Hepatocyte (in vitro differentiated cells): ENCODE measurements at regions not wholly inside any gene's neighbourhood (a gene's known extent, or its start where the extent isn't known, plus 50 kb on each side); places are given as distances from the start of the nearest gene placed in this dataset.
A peak's percentile ranks its signal among the peaks of the same experiment; 100 is the strongest.

Source experiments
- DNase-seq: peaks from one replicate; pipeline ENCODE4 v3.0.0-alpha.2; 2016; ENCODE audit warnings: low spot score
- H2AFZ ChIP-seq: fragments of 200-600 bp; sonication (generic); 2 replicates; pipeline ENCODE4 v1.6.0; 2016; ENCODE audit warnings: antibody characterized with exemption, mild to moderate bottlenecking
- H3K27ac ChIP-seq: fragments of 200-600 bp; sonication (generic); 2 replicates; pipeline ENCODE4 v1.5.1; 2016; ENCODE audit warnings: mild to moderate bottlenecking
- H3K27me3 ChIP-seq: fragments of 200-600 bp; sonication (generic); 2 replicates; pipeline ENCODE4 v1.6.1; 2016
- H3K36me3 ChIP-seq: fragments of 200-600 bp; sonication (generic); replicated peaks from 2 replicates; pipeline ENCODE4 v1.5.1; 2016; ENCODE audit warnings: low read depth; ENCODE audit not compliant: insufficient read depth
- H3K4me1 ChIP-seq: fragments of 200-600 bp; sonication (generic); 2 replicates; pipeline ENCODE4 v1.5.1; 2016; ENCODE audit warnings: mild to moderate bottlenecking, moderate library complexity; ENCODE audit not compliant: insufficient read depth
- H3K4me2 ChIP-seq: fragments of 200-600 bp; sonication (generic); 2 replicates; pipeline ENCODE4 v1.6.0; 2016
- H3K4me3 ChIP-seq: fragments of 200-600 bp; sonication (generic); 2 replicates; pipeline ENCODE4 v1.5.1; 2016; ENCODE audit warnings: mild to moderate bottlenecking
- H3K79me2 ChIP-seq: fragments of 200-600 bp; sonication (generic); 2 replicates; pipeline ENCODE4 v1.6.0; 2017; ENCODE audit warnings: mild to moderate bottlenecking
- H3K9me2 ChIP-seq: fragments of 200-600 bp; sonication (generic); replicated peaks from 2 replicates; pipeline ENCODE4 v1.6.0; 2017; ENCODE audit warnings: mild to moderate bottlenecking; ENCODE audit not compliant: insufficient read depth
- H3K9me3 ChIP-seq: fragments of 200-600 bp; sonication (generic); 2 replicates; pipeline ENCODE4 v1.5.1; 2016; ENCODE audit warnings: low read depth, mild to moderate bottlenecking
- H4K20me1 ChIP-seq: fragments of 200-600 bp; sonication (generic); 2 replicates; pipeline ENCODE4 v1.6.0; 2016; ENCODE audit warnings: mild to moderate bottlenecking; ENCODE audit not compliant: insufficient read depth, poor library complexity, severe bottlenecking
- EZH2 ChIP-seq: fragments of 200-600 bp; sonication (generic); IDR thresholded peaks from 2 replicates; pipeline ENCODE4 v1.6.1; 2016; ENCODE audit warnings: antibody characterized with exemption, mild to moderate bottlenecking, borderline replicate concordance
- EZH2phosphoT487 ChIP-seq: fragments of 200-600 bp; sonication (generic); IDR thresholded peaks from one replicate; pipeline ENCODE4 v1.6.1; 2018; ENCODE audit warnings: antibody characterized with exemption, mild to moderate bottlenecking, low read depth, moderate library complexity; ENCODE audit not compliant: unreplicated experiment, severe bottlenecking
- WGBS: methylation state at CpG from one replicate; pipeline ENCODE4 v1.1.6; 2016; ENCODE audit warnings: low lambda C conversion rate; ENCODE audit errors: missing lambda C conversion rate; 5-methylcytosine and 5-hydroxymethylcytosine counted together
- TF ChIP-seq, protein P1 (sequence below): fragments of 200-600 bp; sonication (generic); IDR thresholded peaks from 2 replicates; pipeline ENCODE4 v1.5.1; 2016; ENCODE audit warnings: antibody characterized with exemption, mild to moderate bottlenecking; ENCODE audit not compliant: poor library complexity

DNA sequence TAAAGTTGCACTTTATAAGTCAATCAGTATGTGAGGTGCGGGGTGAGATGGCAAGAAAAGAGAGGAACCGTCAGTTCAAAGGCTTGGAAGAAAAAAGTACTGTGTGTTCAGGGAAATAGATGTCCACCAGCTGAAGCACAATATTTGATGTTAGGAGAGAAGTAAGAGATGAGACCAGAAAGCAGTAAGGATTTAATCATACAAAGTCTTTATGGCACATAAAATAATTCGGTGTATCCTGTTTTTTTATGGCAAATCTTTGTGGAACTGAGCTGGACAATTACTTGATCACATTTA lies 197.2 kb downstream of the FAXC start:
- H2AFZ ChIP-seq, result no peak overlapping the region
- no peaks in the 10 kb centered on the region for H3K4me1 ChIP-seq
- no peaks in the 10 kb centered on the region for H4K20me1 ChIP-seq
- 11% methylated on average over 3 of the region's 3 CpGs for WGBS
- H3K9me3 ChIP-seq, result no peaks in the 10 kb centered on the region
- no peaks in the 10 kb centered on the region for H3K27me3 ChIP-seq
- DNase-seq, result no peak
- no peak overlapping the region for H3K4me3 ChIP-seq
- no peak overlapping the region for H3K4me2 ChIP-seq
- H3K79me2 ChIP-seq, result no peaks in the 10 kb centered on the region
- no peak overlapping the region for H3K27ac ChIP-seq
- H3K36me3 ChIP-seq, result no peaks in the 10 kb centered on the region
- TF ChIP-seq EZH2, result no peak
- no peak for TF ChIP-seq EZH2phosphoT487
- TF ChIP-seq, protein P1, sequence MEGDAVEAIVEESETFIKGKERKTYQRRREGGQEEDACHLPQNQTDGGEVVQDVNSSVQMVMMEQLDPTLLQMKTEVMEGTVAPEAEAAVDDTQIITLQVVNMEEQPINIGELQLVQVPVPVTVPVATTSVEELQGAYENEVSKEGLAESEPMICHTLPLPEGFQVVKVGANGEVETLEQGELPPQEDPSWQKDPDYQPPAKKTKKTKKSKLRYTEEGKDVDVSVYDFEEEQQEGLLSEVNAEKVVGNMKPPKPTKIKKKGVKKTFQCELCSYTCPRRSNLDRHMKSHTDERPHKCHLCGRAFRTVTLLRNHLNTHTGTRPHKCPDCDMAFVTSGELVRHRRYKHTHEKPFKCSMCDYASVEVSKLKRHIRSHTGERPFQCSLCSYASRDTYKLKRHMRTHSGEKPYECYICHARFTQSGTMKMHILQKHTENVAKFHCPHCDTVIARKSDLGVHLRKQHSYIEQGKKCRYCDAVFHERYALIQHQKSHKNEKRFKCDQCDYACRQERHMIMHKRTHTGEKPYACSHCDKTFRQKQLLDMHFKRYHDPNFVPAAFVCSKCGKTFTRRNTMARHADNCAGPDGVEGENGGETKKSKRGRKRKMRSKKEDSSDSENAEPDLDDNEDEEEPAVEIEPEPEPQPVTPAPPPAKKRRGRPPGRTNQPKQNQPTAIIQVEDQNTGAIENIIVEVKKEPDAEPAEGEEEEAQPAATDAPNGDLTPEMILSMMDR, result no peak
- H3K9me2 ChIP-seq, result no peaks in the 10 kb centered on the region

DNA sequence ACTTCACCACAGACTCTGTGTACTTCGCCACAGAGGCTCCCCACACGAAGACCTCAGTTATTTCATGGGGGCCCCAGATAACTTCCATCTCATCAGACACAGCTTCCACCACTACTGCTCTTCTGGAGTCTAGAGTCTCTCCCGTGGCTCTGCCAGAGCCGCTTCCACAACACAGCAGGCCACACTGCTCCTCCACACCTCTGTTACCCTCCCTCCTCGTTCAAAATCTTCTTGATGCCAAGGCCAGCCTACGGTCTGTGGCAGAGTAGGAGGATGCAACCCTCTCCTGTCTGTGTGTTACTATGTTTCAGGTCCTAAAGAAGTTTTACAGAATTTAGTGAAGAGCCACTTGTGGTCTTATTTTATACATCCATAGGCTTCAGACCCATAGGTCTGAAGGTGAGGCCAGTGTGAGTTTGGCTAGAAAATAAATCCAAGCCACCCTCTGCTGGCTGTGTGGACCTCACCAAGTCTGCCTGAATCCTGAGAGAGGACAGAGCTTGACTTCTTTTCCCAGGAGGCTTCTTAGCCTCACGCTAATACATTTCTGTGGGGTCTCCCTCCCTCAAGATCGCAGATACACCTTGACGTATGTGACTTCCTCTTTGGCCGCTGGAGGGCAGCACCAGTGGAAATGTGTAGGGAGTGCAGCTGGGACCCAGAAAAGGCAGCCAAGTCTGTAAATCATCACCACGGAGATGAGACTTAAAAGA lies 197.7 kb downstream of the FAXC start:
- TF ChIP-seq EZH2 (no peak), EZH2phosphoT487 (no peak)
- TF ChIP-seq, protein P1, result peak; percentile 69
- DNase-seq, result peak; percentile 66
- no peaks in the 10 kb centered on the region for H3K36me3 ChIP-seq
- no peaks in the 10 kb centered on the region for H4K20me1 ChIP-seq
- no peak overlapping the region for H2AFZ ChIP-seq
- 53% methylated on average over 11 of the region's 11 CpGs for WGBS
- no peaks in the 10 kb centered on the region for H3K9me2 ChIP-seq
- H3K79me2 ChIP-seq, result no peaks in the 10 kb centered on the region
- H3K9me3 ChIP-seq, result no peaks in the 10 kb centered on the region
- no peaks in the 10 kb centered on the region for H3K4me1 ChIP-seq
- no peak overlapping the region for H3K27ac ChIP-seq
- H3K27me3 ChIP-seq, result no peaks in the 10 kb centered on the region
- H3K4me3 ChIP-seq, result no peak overlapping the region
- no peak overlapping the region for H3K4me2 ChIP-seq

DNA sequence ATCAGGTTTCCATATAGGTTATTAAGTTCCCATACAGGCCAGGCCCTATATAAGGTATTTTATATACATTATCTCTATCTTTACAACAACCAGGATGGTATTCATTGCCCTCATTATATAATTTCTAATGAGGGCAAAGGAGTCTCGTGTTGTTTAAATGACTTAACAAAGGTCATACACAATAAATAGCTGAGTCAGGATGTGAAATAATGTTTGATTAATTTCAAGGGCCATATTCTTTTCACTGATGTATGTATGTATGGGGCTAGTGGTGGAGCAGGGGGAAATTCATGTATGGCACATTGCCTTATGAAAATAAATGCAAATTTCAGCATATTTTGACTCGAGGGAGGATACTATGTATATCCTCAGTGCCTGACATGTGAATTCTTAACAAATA lies 200.7 kb downstream of the FAXC start:
- Histone ChIP-seq H3K4me3 (no peak overlapping the region), H3K4me2 (no peak overlapping the region), H3K9me3 (no peaks in the 10 kb centered on the region), H3K36me3 (no peaks in the 10 kb centered on the region), H3K4me1 (no peaks in the 10 kb centered on the region), H3K79me2 (no peaks in the 10 kb centered on the region), H2AFZ (no peak overlapping the region), H3K27ac (no peak overlapping the region), H3K27me3 (no peaks in the 10 kb centered on the region), H3K9me2 (no peaks in the 10 kb centered on the region), H4K20me1 (no peaks in the 10 kb centered on the region)
- DNase-seq, result no peak
- WGBS, result 87% methylated on average over 2 of the region's 2 CpGs
- TF ChIP-seq EZH2, result no peak
- no peak for TF ChIP-seq EZH2phosphoT487
- TF ChIP-seq, protein P1, result no peak

DNA sequence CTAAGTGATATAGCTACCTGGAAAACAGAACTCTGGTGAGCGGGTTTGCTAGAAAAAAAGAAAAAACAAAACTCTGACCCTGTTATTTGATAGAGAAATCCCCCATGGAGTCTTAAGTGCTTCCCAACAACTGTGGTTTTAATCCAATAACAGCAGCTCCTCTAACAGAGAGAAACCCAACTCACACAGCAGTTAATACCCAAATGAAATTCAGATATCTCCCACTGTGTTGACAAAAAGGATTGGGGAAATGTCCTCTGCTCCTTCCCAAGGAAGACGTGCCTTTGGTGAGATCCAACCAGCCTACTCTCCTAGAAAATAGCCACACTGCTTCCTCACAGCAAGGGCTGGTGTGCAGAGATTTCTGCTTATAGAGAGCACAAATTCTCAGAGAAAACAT lies 200.4 kb upstream of the FBXL4 start:
- TF ChIP-seq EZH2 (no peak), EZH2phosphoT487 (no peak)
- TF ChIP-seq, protein P1, result no peak
- Histone ChIP-seq H3K27me3 (no peaks in the 10 kb centered on the region), H3K27ac (no peak overlapping the region), H3K4me2 (no peak overlapping the region), H3K36me3 (no peaks in the 10 kb centered on the region), H2AFZ (no peak overlapping the region), H3K9me3 (no peaks in the 10 kb centered on the region), H4K20me1 (no peaks in the 10 kb centered on the region), H3K4me3 (no peak overlapping the region), H3K4me1 (no peaks in the 10 kb centered on the region), H3K9me2 (no peaks in the 10 kb centered on the region), H3K79me2 (no peaks in the 10 kb centered on the region)
- WGBS, result 76% methylated on average over 2 of the region's 2 CpGs
- no peak for DNase-seq
